ENCODE measurements at regions not wholly inside any gene's neighbourhood (a gene's known extent, or its start where the extent isn't known, plus 50 kb on each side); places are given as distances from the start of the nearest gene placed in this dataset.

GRCh38 chr6:40315060-40315459 lies 272.1 kb downstream of the LRFN2 start:
- TF ChIP-seq POLR2A (IDR thresholded peaks at IDR 0.05; ENCODE audit: low read depth, low read length), result no peak
- TF ChIP-seq CTCF (conservative IDR thresholded peaks at IDR 0.05; ENCODE audit: low read depth, low read length), result no peak
- TF ChIP-seq CEBPB (IDR thresholded peaks at IDR 0.05; ENCODE audit: low read depth, low read length), result no peak
- no peak for TF ChIP-seq USF2 (IDR thresholded peaks at IDR 0.05; ENCODE audit: low read depth, low read length)
- no peak for TF ChIP-seq RCOR1 (IDR thresholded peaks at IDR 0.05; ENCODE audit: insufficient replicate concordance, low read length)
- no peak for TF ChIP-seq RFX5 (IDR thresholded peaks at IDR 0.05; ENCODE audit: low read depth, low read length)

Measured in IMR-90 (cell line).